GM21786 (cell line): ENCODE measurements at regions not wholly inside any gene's neighbourhood (a gene's known extent, or its start where the extent isn't known, plus 50 kb on each side); places are given as distances from the start of the nearest gene placed in this dataset.
"Not testable (repeated sequence)": the region's sequence is repeated elsewhere in the genome, so short reads cannot be mapped to it uniquely, and the experiment has no call there.

Source experiments
- ATAC-seq: cut with Tn5 transposase; IDR thresholded peaks from one replicate; pipeline ENCODE4 v1.9.1; 2021; ENCODE audit not compliant: unreplicated experiment

GRCh38 chr13:44785401-44785800, 203.9 kb downstream of the NUFIP1 start:
- ATAC-seq = no peak

GRCh38 chr13:44784708-44785080, 204.6 kb downstream of the NUFIP1 start:
- no peak for ATAC-seq

GRCh38 chr13:44783994-44784707, 205.1 kb downstream of the NUFIP1 start:
- no peak for ATAC-seq

GRCh38 chr13:44780591-44781280, 204.6 kb upstream of the TSC22D1 start:
- ATAC-seq = no peak

GRCh38 chr13:44778761-44779484, 202.8 kb upstream of the TSC22D1 start:
- no peak for ATAC-seq

GRCh38 chr13:44775290-44775689, 199.2 kb upstream of the TSC22D1 start:
- not testable (repeated sequence) for ATAC-seq

- ATAC-seq = no peak
Observed at GRCh38 chr13:44770951-44771350, 194.8 kb upstream of the TSC22D1 start.

GRCh38 chr13:44769686-44770085, 193.6 kb upstream of the TSC22D1 start:
- no peak for ATAC-seq

- no peak for ATAC-seq
Observed at GRCh38 chr13:44768775-44769581, 192.8 kb upstream of the TSC22D1 start.

GRCh38 chr13:44768239-44768638, 192.1 kb upstream of the TSC22D1 start:
- ATAC-seq = peak; percentile 57

- no peak for ATAC-seq
Observed at GRCh38 chr13:44765001-44765471, 188.9 kb upstream of the TSC22D1 start.

- ATAC-seq = no peak
Observed at GRCh38 chr13:44764302-44764692, 188.2 kb upstream of the TSC22D1 start.

- ATAC-seq = no peak
Observed at GRCh38 chr13:44763615-44764301, 187.6 kb upstream of the TSC22D1 start.

- no peak for ATAC-seq
Observed at GRCh38 chr13:44762911-44763310, 186.8 kb upstream of the TSC22D1 start.

- no peak for ATAC-seq
Observed at GRCh38 chr13:44760434-44760833, 184.3 kb upstream of the TSC22D1 start.

GRCh38 chr13:44759384-44760360, 183.5 kb upstream of the TSC22D1 start:
- ATAC-seq = no peak

- ATAC-seq = no peak
Observed at GRCh38 chr13:44758630-44759383, 182.7 kb upstream of the TSC22D1 start.

GRCh38 chr13:44757671-44758070, 181.5 kb upstream of the TSC22D1 start:
- ATAC-seq = no peak
